ENCODE measurements at regions not wholly inside any gene's neighbourhood (a gene's known extent, or its start where the extent isn't known, plus 50 kb on each side); places are given as distances from the start of the nearest gene placed in this dataset.

- TF ChIP-seq CTCF (IDR thresholded peaks at IDR 0.05; ENCODE audit: insufficient read depth, low read length) = no peak
- no peak for DNase-seq (ENCODE audit: low read depth)
- H3K4me3 ChIP-seq (ENCODE audit: low read depth, low read length) = no peak overlapping the region
Measured at GRCh38 chr16:65499566-65499965, 377.7 kb upstream of the CDH11 start.

- no peak for DNase-seq (ENCODE audit: low read depth)
- TF ChIP-seq CTCF (IDR thresholded peaks at IDR 0.05; ENCODE audit: insufficient read depth, low read length) = no peak
- no peak overlapping the region for H3K4me3 ChIP-seq (ENCODE audit: low read depth, low read length)
Measured at GRCh38 chr16:65497571-65497970, 375.7 kb upstream of the CDH11 start.

GRCh38 chr16:65495106-65495505 is 373.2 kb upstream of the CDH11 start:
- H3K4me3 ChIP-seq (ENCODE audit: low read depth, low read length) = no peak overlapping the region
- no peak for DNase-seq (ENCODE audit: low read depth)
- TF ChIP-seq CTCF (IDR thresholded peaks at IDR 0.05; ENCODE audit: insufficient read depth, low read length) = no peak

GRCh38 chr16:65494609-65495008 is 372.7 kb upstream of the CDH11 start:
- no peak for TF ChIP-seq CTCF (IDR thresholded peaks at IDR 0.05; ENCODE audit: insufficient read depth, low read length)
- H3K4me3 ChIP-seq (ENCODE audit: low read depth, low read length) = no peak overlapping the region
- DNase-seq (ENCODE audit: low read depth) = no peak

GRCh38 chr16:65494080-65494479 is 372.2 kb upstream of the CDH11 start:
- H3K4me3 ChIP-seq (ENCODE audit: low read depth, low read length) = no peak overlapping the region
- DNase-seq (ENCODE audit: low read depth) = no peak
- no peak for TF ChIP-seq CTCF (IDR thresholded peaks at IDR 0.05; ENCODE audit: insufficient read depth, low read length)

- no peak for DNase-seq (ENCODE audit: low read depth)
- no peak for TF ChIP-seq CTCF (IDR thresholded peaks at IDR 0.05; ENCODE audit: insufficient read depth, low read length)
- no peak overlapping the region for H3K4me3 ChIP-seq (ENCODE audit: low read depth, low read length)
Measured at GRCh38 chr16:65490286-65490685, 368.4 kb upstream of the CDH11 start.

GRCh38 chr16:65489531-65490023 is 367.7 kb upstream of the CDH11 start:
- H3K4me3 ChIP-seq (ENCODE audit: low read depth, low read length) = no peak overlapping the region
- TF ChIP-seq CTCF (IDR thresholded peaks at IDR 0.05; ENCODE audit: insufficient read depth, low read length) = no peak
- no peak for DNase-seq (ENCODE audit: low read depth)

All from fibroblast of the aortic adventitia (primary cell).